GM18517 (cell line): ENCODE measurements at regions not wholly inside any gene's neighbourhood (a gene's known extent, or its start where the extent isn't known, plus 50 kb on each side); places are given as distances from the start of the nearest gene placed in this dataset.
"Not testable (repeated sequence)": the region's sequence is repeated elsewhere in the genome, so short reads cannot be mapped to it uniquely, and the experiment has no call there.

Source experiments
- ATAC-seq: cut with Tn5 transposase; IDR thresholded peaks from one replicate; pipeline ENCODE4 v1.9.1; 2021; ENCODE audit warnings: mild to moderate bottlenecking, moderate library complexity; ENCODE audit not compliant: unreplicated experiment

DNA sequence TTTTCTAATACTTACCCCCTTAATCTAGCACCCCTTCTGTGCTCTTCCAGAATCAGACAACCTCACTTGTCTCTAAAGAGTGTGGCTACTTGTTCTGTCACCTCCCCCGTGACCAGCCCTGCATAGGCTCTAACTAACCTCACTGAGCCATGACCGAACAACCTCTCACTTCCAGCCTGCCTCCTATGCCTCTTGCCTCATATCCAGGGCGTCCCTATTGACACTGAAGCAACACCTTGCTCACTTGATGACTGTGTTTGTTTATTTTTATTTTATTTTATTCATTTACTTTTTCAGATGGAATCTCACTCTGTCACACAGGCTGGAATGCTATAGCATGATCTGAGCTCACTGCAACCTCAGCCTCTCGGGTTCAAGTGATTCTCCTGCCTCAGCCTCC lies 235.1 kb upstream of the B3GALT2 start:
- ATAC-seq = no peak

- no peak for ATAC-seq
Observed at GRCh38 chr1:193419295-193419694, 232.9 kb upstream of the B3GALT2 start.

DNA sequence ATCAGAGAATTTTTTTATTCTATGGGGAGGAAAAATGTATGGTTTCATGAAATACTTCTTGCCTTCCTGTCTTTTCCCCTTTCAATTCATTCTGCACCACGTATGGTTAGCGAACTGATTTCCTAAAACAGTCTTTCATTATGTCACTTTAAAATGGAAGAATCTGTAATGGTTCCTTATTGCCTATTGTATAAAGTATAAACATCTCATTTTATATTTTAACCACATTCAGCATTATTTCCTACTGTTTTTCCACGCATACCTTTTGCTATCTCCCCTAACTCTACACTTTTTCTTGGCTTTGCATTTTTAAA lies 232.3 kb upstream of the B3GALT2 start:
- ATAC-seq = no peak

DNA sequence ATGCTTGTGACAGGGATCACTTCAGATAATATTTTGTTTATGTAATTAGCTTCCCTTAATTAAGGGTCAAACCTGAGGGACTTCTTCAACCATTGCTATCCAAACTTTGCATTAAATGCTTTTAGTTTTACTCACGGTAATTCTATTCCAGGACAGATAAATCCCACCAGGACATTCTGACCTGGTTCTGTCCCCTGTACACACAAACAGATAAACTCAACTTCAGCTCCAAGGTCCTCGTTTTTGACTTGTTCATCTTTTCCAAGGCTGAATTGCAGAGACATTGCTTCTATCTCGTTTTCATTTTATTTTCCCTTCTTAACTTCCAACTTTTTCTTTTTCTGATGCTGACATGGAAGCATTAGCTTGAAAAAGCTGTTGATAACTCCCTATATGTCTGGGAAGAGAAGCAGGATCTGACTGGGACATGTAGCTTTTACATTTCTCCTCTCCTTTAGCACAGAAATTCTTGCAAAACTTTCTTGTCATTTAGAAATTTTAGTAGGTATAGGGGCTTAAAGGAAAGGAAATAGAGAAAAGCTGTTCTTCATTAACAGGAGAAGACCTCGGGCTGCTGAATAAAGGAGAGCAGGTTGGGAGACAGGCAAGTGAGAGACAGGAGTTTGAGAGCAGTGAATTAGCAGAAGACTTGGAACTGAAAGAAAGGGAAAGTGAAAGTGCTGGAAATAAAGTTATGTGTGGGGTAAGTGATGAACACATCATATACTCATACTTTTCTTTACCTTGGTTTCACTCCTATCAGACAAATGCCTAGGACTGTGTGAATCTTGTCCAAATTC lies 231.7 kb upstream of the B3GALT2 start:
- no peak for ATAC-seq

DNA sequence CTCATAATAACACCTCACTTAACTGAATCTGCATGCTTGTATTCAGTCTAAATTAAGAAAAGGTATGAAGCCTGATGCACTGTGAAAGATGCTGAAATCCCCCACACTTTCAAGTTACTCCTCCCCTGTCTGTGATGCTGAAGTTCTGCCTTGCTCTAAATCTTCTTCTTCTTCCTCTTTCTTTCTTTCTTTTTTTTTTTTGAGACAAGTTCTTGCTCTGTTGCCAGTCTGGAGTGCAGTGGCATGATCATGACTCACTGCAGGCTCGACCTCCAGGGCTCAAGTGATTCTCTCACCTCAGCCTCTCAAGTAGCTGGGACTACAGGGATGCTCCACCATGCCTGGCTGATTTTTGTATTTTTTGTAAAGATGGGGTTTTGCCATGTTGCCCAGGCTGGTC lies 231.0 kb upstream of the B3GALT2 start:
- no peak for ATAC-seq

- no peak for ATAC-seq
Observed at GRCh38 chr1:193416226-193417024, 230.0 kb upstream of the B3GALT2 start.

GRCh38 chr1:193415256-193415655 lies 228.8 kb upstream of the B3GALT2 start:
- ATAC-seq = no peak

GRCh38 chr1:193413376-193413775 lies 227.0 kb upstream of the B3GALT2 start:
- no peak for ATAC-seq

DNA sequence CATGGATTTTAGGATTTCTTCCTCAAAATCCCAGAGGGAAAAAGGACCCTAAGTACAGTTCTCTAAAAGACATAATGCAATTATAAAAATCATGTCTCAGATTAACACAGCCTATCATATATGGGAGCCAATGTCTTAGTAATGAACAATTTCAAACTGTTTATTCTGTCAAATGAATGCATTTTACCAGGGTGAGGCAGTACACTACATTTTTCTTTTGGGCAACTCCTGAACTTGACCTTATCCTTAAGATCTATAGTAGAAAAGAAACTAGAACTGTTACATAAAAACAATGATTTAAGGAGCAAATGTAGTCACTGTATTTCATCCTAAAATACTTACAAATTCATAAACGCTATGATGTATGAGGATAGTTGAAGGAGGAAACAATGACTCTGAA lies 226.3 kb upstream of the B3GALT2 start:
- no peak for ATAC-seq

- ATAC-seq = no peak
Observed at GRCh38 chr1:193411714-193412113, 225.3 kb upstream of the B3GALT2 start.

DNA sequence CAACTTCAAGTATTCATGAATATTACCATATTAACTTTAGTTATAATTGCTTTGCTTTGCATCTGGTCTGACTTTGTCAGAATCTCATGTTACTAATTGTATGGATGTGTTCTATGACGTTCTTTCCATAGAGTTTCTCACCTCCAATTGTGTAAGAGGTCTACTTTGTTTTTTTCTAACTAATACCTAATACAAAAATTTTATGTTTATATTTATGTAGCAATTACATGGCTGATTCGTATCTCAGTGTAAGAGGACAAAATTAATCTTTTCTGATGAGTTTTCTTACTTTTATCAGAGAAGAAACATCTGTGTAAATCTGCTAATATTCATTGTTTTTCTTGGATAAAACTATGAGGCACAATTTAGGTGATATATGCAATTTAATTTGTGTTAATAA lies 224.8 kb upstream of the B3GALT2 start:
- no peak for ATAC-seq

GRCh38 chr1:193408782-193409293 lies 222.4 kb upstream of the B3GALT2 start:
- ATAC-seq = no peak

- peak; percentile 64 for ATAC-seq
Observed at GRCh38 chr1:193406901-193407300, 220.5 kb upstream of the B3GALT2 start.

GRCh38 chr1:193404236-193404635 lies 217.8 kb upstream of the B3GALT2 start:
- ATAC-seq = no peak

- ATAC-seq = no peak
Observed at GRCh38 chr1:193402977-193403376, 216.6 kb upstream of the B3GALT2 start.

- ATAC-seq = no peak
Observed at GRCh38 chr1:193402037-193402436, 215.6 kb upstream of the B3GALT2 start.

GRCh38 chr1:193394336-193394735 lies 207.9 kb upstream of the B3GALT2 start:
- no peak for ATAC-seq

DNA sequence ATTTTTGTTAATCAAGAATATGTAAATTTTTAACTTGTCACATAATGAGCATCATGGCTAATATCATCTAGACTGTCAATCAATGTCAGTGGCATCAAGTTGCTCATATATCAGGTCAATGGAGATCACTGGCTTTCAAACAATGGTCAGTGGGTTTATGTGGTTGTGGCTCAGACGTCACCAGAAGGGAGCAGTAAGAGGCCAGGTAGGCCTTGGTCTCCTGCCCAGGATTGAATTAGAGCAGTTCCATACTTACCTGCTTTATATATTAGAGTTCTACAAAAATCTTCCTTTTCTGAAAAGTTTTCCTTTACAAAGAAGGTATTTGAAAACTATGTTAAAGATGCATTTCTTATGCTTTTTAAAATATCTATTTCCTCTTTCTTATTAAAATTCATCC lies 206.3 kb upstream of the B3GALT2 start:
- no peak for ATAC-seq

DNA sequence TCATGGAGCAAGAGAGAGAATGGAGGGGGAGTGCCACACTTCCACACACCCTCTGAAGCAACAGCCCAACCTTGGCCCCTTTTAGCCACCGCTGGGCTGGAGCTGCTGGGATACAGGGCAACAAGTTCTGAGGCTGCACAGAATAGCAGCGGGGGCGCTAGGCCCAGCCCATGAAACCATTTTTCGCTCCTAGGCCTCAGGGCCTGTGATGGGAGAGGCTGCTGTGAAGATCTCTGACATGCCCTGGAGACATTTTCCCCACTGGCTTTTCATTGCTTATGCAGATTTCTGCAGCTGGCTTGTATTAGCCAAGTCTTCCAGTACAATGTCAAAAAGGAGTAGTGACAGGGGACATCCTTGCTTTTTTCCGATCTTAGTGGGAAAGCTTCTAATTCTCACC lies 202.3 kb upstream of the B3GALT2 start:
- ATAC-seq = no peak

GRCh38 chr1:193388165-193388564 lies 201.8 kb upstream of the B3GALT2 start:
- ATAC-seq = no peak

DNA sequence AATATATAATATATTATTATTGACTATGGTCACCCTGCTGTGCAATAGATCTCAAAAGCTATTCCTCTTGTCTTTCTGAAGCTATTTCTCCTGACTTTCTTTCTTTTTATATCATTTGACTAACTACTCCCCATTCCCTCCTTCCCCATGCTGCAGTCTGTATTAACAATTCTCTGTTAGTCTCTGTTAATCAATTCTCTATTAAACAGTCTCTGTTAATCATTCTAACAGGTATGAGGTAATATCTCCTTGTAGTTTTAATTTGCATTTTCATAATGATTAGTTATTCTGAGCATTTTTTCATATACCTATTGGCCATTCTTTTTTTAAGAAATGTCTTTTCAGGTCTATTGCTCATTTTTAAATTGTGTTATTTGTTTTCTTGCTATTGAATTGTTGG lies 201.0 kb upstream of the B3GALT2 start:
- ATAC-seq = no peak

DNA sequence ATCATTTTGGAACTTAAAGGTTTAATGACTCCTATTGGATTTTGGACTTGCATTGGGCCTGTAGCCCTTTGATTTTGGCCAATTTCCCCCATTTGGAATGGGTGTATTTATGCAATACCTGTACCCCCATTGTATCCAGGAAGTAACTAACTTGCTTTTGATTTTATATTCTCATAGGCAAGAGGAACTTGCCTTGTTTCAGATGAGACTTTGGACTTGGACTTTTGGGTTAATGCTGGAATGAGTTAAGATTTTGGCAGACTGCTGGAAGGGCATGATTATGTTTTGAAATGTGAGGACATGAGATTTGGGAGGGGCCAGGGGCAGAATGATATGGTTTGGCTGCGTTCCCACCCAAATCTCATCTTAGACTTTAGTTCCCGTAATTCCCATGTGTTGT lies 192.0 kb upstream of the B3GALT2 start:
- ATAC-seq = not testable (repeated sequence)
